ENCODE measurements at regions not wholly inside any gene's neighbourhood (a gene's known extent, or its start where the extent isn't known, plus 50 kb on each side); places are given as distances from the start of the nearest gene placed in this dataset.

GRCh38 chr13:109870696-109871370 is 84.5 kb upstream of the IRS2 start:
- CTCF ChIA-PET = interaction anchor here (1.0 kb wide), 1 partner anchor 9 kb away, joined by 3 read pairs; no protein-coding TSS in a partner anchor

GRCh38 chr13:109870274-109870673 is 83.9 kb upstream of the IRS2 start:
- 84% methylated on average over 5 of the region's 6 CpGs for WGBS (ENCODE audit: insufficient coverage)
- no peak overlapping the region for H3K4me3 ChIP-seq (ENCODE audit: control insufficient read depth in 1 of 7, extremely low read depth in 1 of 7, insufficient read depth in 4 of 7, low read depth in 2 of 7, low read length in 6 of 7)
- peaks cover 6 to 64% (median 21%) of the 10 kb centered on the region in 5 experiments for H3K27me3 ChIP-seq (replicated peaks in 2 of 5; ENCODE audit: control insufficient read depth in 4 of 5, insufficient read depth in 5 of 5, low read length in 4 of 5)
- no peaks in the 10 kb centered on the region for H3K9me3 ChIP-seq (ENCODE audit: control extremely low read depth in 1 of 5, control insufficient read depth in 4 of 5, insufficient read depth in 2 of 5, low read depth in 1 of 5, low read length in 4 of 5)
- POLR2A ChIA-PET = no interaction called here
- H3K4me1 ChIP-seq (ENCODE audit: control extremely low read depth in 1 of 4, control insufficient read depth in 4 of 4, insufficient read depth in 4 of 4, low read length in 3 of 4) = peaks cover 0 to 12% (median 4%) of the 10 kb centered on the region in 4 experiments
- no peaks in the 10 kb centered on the region for H3K36me3 ChIP-seq (ENCODE audit: control insufficient read depth in 4 of 4, insufficient read depth in 4 of 4, low read length in 3 of 4)
- no peak for DNase-seq
- no peak overlapping the region for H3K27ac ChIP-seq (ENCODE audit: insufficient read depth in 1 of 2, low read depth in 1 of 2, low read length in 2 of 2, poor library complexity in 1 of 2, severe bottlenecking in 2 of 2)
- CTCF ChIA-PET = no interaction called here

More at GRCh38 chr13:109870696-109871370, 84.5 kb upstream of the IRS2 start:
- H3K27me3 ChIP-seq (replicated peaks in 2 of 5; ENCODE audit: control insufficient read depth in 4 of 5, insufficient read depth in 5 of 5, low read length in 4 of 5) = peaks cover 6 to 65% (median 21%) of the 10 kb centered on the region in 5 experiments
- H3K9me3 ChIP-seq (ENCODE audit: control extremely low read depth in 1 of 5, control insufficient read depth in 4 of 5, insufficient read depth in 2 of 5, low read depth in 1 of 5, low read length in 4 of 5) = no peaks in the 10 kb centered on the region
- H3K4me1 ChIP-seq (ENCODE audit: control extremely low read depth in 1 of 4, control insufficient read depth in 4 of 4, insufficient read depth in 4 of 4, low read length in 3 of 4) = peaks cover 0 to 12% (median 4%) of the 10 kb centered on the region in 4 experiments
- 98% methylated on average over 6 of the region's 9 CpGs for WGBS (ENCODE audit: insufficient coverage)
- DNase-seq = no peak
- no peak overlapping the region for H3K27ac ChIP-seq (ENCODE audit: insufficient read depth in 1 of 2, low read depth in 1 of 2, low read length in 2 of 2, poor library complexity in 1 of 2, severe bottlenecking in 2 of 2)
- H3K4me3 ChIP-seq (ENCODE audit: control insufficient read depth in 1 of 7, extremely low read depth in 1 of 7, insufficient read depth in 4 of 7, low read depth in 2 of 7, low read length in 6 of 7) = no peak overlapping the region
- no peaks in the 10 kb centered on the region for H3K36me3 ChIP-seq (ENCODE audit: control insufficient read depth in 4 of 4, insufficient read depth in 4 of 4, low read length in 3 of 4)
- POLR2A ChIA-PET = no interaction called here

GRCh38 chr13:109869312-109870237 is 83.2 kb upstream of the IRS2 start:
- H3K36me3 ChIP-seq (ENCODE audit: control insufficient read depth in 4 of 4, insufficient read depth in 4 of 4, low read length in 3 of 4) = no peaks in the 10 kb centered on the region
- no peaks in the 10 kb centered on the region for H3K9me3 ChIP-seq (ENCODE audit: control extremely low read depth in 1 of 5, control insufficient read depth in 4 of 5, insufficient read depth in 2 of 5, low read depth in 1 of 5, low read length in 4 of 5)
- WGBS (ENCODE audit: insufficient coverage) = 52% methylated on average over 36 of the region's 43 CpGs
- ChIA-PET CTCF (no interaction called here), POLR2A (no interaction called here)
- peak overlapping the region; percentile 10 to 69 (median 29) for H3K4me3 ChIP-seq (ENCODE audit: control insufficient read depth in 1 of 7, extremely low read depth in 1 of 7, insufficient read depth in 4 of 7, low read depth in 2 of 7, low read length in 6 of 7)
- peaks cover 0 to 12% (median 4%) of the 10 kb centered on the region in 4 experiments for H3K4me1 ChIP-seq (ENCODE audit: control extremely low read depth in 1 of 4, control insufficient read depth in 4 of 4, insufficient read depth in 4 of 4, low read length in 3 of 4)
- peaks cover 6 to 65% (median 21%) of the 10 kb centered on the region in 5 experiments for H3K27me3 ChIP-seq (replicated peaks in 2 of 5; ENCODE audit: control insufficient read depth in 4 of 5, insufficient read depth in 5 of 5, low read length in 4 of 5)
- H3K27ac ChIP-seq (ENCODE audit: insufficient read depth in 1 of 2, low read depth in 1 of 2, low read length in 2 of 2, poor library complexity in 1 of 2, severe bottlenecking in 2 of 2) = no peak overlapping the region
- peak in 2 of 3 donors; percentile 21 to 46 for DNase-seq

- WGBS (ENCODE audit: insufficient coverage) = 84% methylated on average over 2 of the region's 3 CpGs
- Histone ChIP-seq H3K27ac (ENCODE audit: insufficient read depth in 1 of 2, low read depth in 1 of 2, low read length in 2 of 2, poor library complexity in 1 of 2, severe bottlenecking in 2 of 2) (no peak overlapping the region), H3K36me3 (ENCODE audit: control insufficient read depth in 4 of 4, insufficient read depth in 4 of 4, low read length in 3 of 4) (no peaks in the 10 kb centered on the region), H3K4me3 (ENCODE audit: control insufficient read depth in 1 of 7, extremely low read depth in 1 of 7, insufficient read depth in 4 of 7, low read depth in 2 of 7, low read length in 6 of 7) (peak overlapping the region in 2 of 7 experiments; percentile 66 to 69), H3K27me3 (replicated peaks in 2 of 5; ENCODE audit: control insufficient read depth in 4 of 5, insufficient read depth in 5 of 5, low read length in 4 of 5) (peaks cover 6 to 61% (median 21%) of the 10 kb centered on the region in 5 experiments), H3K4me1 (ENCODE audit: control extremely low read depth in 1 of 4, control insufficient read depth in 4 of 4, insufficient read depth in 4 of 4, low read length in 3 of 4) (peaks cover 0 to 12% (median 4%) of the 10 kb centered on the region in 4 experiments), H3K9me3 (ENCODE audit: control extremely low read depth in 1 of 5, control insufficient read depth in 4 of 5, insufficient read depth in 2 of 5, low read depth in 1 of 5, low read length in 4 of 5) (no peaks in the 10 kb centered on the region)
- POLR2A ChIA-PET = no interaction called here
- no peak for DNase-seq
- CTCF ChIA-PET = no interaction called here
Observed at GRCh38 chr13:109868578-109869311, 82.4 kb upstream of the IRS2 start.

- H3K36me3 ChIP-seq (ENCODE audit: control insufficient read depth in 4 of 4, insufficient read depth in 4 of 4, low read length in 3 of 4) = no peaks in the 10 kb centered on the region
- no CpG with 5 or more reads among the region's 2 CpGs for WGBS (ENCODE audit: insufficient coverage)
- POLR2A ChIA-PET = no interaction called here
- H3K27me3 ChIP-seq (replicated peaks in 2 of 5; ENCODE audit: control insufficient read depth in 4 of 5, insufficient read depth in 5 of 5, low read length in 4 of 5) = peaks cover 6 to 66% (median 27%) of the 10 kb centered on the region in 5 experiments
- H3K4me1 ChIP-seq (ENCODE audit: control extremely low read depth in 1 of 4, control insufficient read depth in 4 of 4, insufficient read depth in 4 of 4, low read length in 3 of 4) = peaks cover 0 to 12% (median 4%) of the 10 kb centered on the region in 4 experiments
- no peak overlapping the region for H3K4me3 ChIP-seq (ENCODE audit: control insufficient read depth in 1 of 7, extremely low read depth in 1 of 7, insufficient read depth in 4 of 7, low read depth in 2 of 7, low read length in 6 of 7)
- DNase-seq = no peak
- H3K27ac ChIP-seq (ENCODE audit: insufficient read depth in 1 of 2, low read depth in 1 of 2, low read length in 2 of 2, poor library complexity in 1 of 2, severe bottlenecking in 2 of 2) = no peak overlapping the region
- no peaks in the 10 kb centered on the region for H3K9me3 ChIP-seq (ENCODE audit: control extremely low read depth in 1 of 5, control insufficient read depth in 4 of 5, insufficient read depth in 2 of 5, low read depth in 1 of 5, low read length in 4 of 5)
- CTCF ChIA-PET = no interaction called here
Observed at GRCh38 chr13:109867766-109868165, 81.4 kb upstream of the IRS2 start.

- DNase-seq = no peak
- Histone ChIP-seq H3K27me3 (replicated peaks in 2 of 5; ENCODE audit: control insufficient read depth in 4 of 5, insufficient read depth in 5 of 5, low read length in 4 of 5) (peaks cover 5 to 68% (median 31%) of the 10 kb centered on the region in 5 experiments), H3K36me3 (ENCODE audit: control insufficient read depth in 4 of 4, insufficient read depth in 4 of 4, low read length in 3 of 4) (no peaks in the 10 kb centered on the region), H3K27ac (ENCODE audit: insufficient read depth in 1 of 2, low read depth in 1 of 2, low read length in 2 of 2, poor library complexity in 1 of 2, severe bottlenecking in 2 of 2) (no peak overlapping the region), H3K9me3 (ENCODE audit: control extremely low read depth in 1 of 5, control insufficient read depth in 4 of 5, insufficient read depth in 2 of 5, low read depth in 1 of 5, low read length in 4 of 5) (no peaks in the 10 kb centered on the region), H3K4me3 (ENCODE audit: control insufficient read depth in 1 of 7, extremely low read depth in 1 of 7, insufficient read depth in 4 of 7, low read depth in 2 of 7, low read length in 6 of 7) (no peak overlapping the region), H3K4me1 (ENCODE audit: control extremely low read depth in 1 of 4, control insufficient read depth in 4 of 4, insufficient read depth in 4 of 4, low read length in 3 of 4) (peaks cover 0 to 4% (median 0%) of the 10 kb centered on the region in 4 experiments)
- ChIA-PET POLR2A (no interaction called here), CTCF (no interaction called here)
- WGBS (ENCODE audit: insufficient coverage) = 10% methylated on average over 2 of the region's 2 CpGs
Observed at GRCh38 chr13:109862627-109863026, 76.2 kb upstream of the IRS2 start.
